Neural crest cell (in vitro differentiated cells): ENCODE measurements at regions not wholly inside any gene's neighbourhood (a gene's known extent, or its start where the extent isn't known, plus 50 kb on each side); places are given as distances from the start of the nearest gene placed in this dataset.

Experiments
- DNase-seq: peaks from one replicate; pipeline ENCODE4 v3.0.0; 2021; ENCODE audit warnings: low read depth, mixed read lengths, low spot score
- H3K27ac Mint-ChIP-seq: one replicate; pipeline ENCODE4 v1.8.0; 2021; ENCODE audit warnings: mild to moderate bottlenecking, mixed read lengths; ENCODE audit not compliant: unreplicated experiment
- H3K27me3 Mint-ChIP-seq: 2 replicates; pipeline ENCODE4 v1.8.0; 2021; ENCODE audit warnings: low read depth, mild to moderate bottlenecking, mixed read lengths
- H3K36me3 Mint-ChIP-seq: 2 replicates; pipeline ENCODE4 v1.8.0; 2021; ENCODE audit warnings: low read depth, mild to moderate bottlenecking, mixed read lengths
- H3K4me1 Mint-ChIP-seq: 2 replicates; pipeline ENCODE4 v1.8.0; 2021; ENCODE audit warnings: mixed read lengths
- H3K4me3 Mint-ChIP-seq: one replicate; pipeline ENCODE4 v1.8.0; 2021; ENCODE audit warnings: mild to moderate bottlenecking, mixed read lengths
- H3K9me3 Mint-ChIP-seq: 2 replicates; pipeline ENCODE4 v1.8.0; 2021; ENCODE audit warnings: mixed read lengths
- CTCF ChIP-seq: fragments of 200-600 bp; sonication (generic); conservative IDR thresholded peaks from 2 replicates; pipeline ENCODE4 v1.5.0; 2021; ENCODE audit warnings: antibody characterized with exemption, mild to moderate bottlenecking

- no peaks in the 10 kb centered on the region for H3K4me1 Mint-ChIP-seq
- no peak for TF ChIP-seq CTCF
- no peak overlapping the region for H3K27ac Mint-ChIP-seq
- no peaks in the 10 kb centered on the region for H3K36me3 Mint-ChIP-seq
- no peak for DNase-seq
- peaks cover 3% of the 10 kb centered on the region for H3K9me3 Mint-ChIP-seq
- H3K4me3 Mint-ChIP-seq = no peak overlapping the region
- H3K27me3 Mint-ChIP-seq = no peaks in the 10 kb centered on the region
Measured at GRCh38 chr15:35606450-35606779, 60.5 kb upstream of the DPH6 start.

GRCh38 chr15:35616498-35617271 is 70.7 kb upstream of the DPH6 start:
- Mint-ChIP-seq H3K27ac (no peak overlapping the region), H3K27me3 (no peaks in the 10 kb centered on the region), H3K36me3 (no peaks in the 10 kb centered on the region), H3K9me3 (peaks cover 3% of the 10 kb centered on the region), H3K4me3 (no peak overlapping the region), H3K4me1 (no peaks in the 10 kb centered on the region)
- DNase-seq = no peak
- TF ChIP-seq CTCF = no peak

- Mint-ChIP-seq H3K4me3 (no peak overlapping the region), H3K27me3 (no peaks in the 10 kb centered on the region), H3K36me3 (no peaks in the 10 kb centered on the region), H3K4me1 (no peaks in the 10 kb centered on the region), H3K27ac (no peak overlapping the region), H3K9me3 (peaks cover 3% of the 10 kb centered on the region)
- DNase-seq = no peak
- no peak for TF ChIP-seq CTCF
Measured at GRCh38 chr15:35618260-35619188, 72.6 kb upstream of the DPH6 start.

- H3K4me1 Mint-ChIP-seq = no peaks in the 10 kb centered on the region
- no peaks in the 10 kb centered on the region for H3K27me3 Mint-ChIP-seq
- H3K36me3 Mint-ChIP-seq = no peaks in the 10 kb centered on the region
- H3K4me3 Mint-ChIP-seq = no peak overlapping the region
- H3K27ac Mint-ChIP-seq = no peak overlapping the region
- no peak for TF ChIP-seq CTCF
- DNase-seq = no peak
- peaks cover 3% of the 10 kb centered on the region for H3K9me3 Mint-ChIP-seq
Measured at GRCh38 chr15:35622641-35623340, 76.8 kb upstream of the DPH6 start.

- Mint-ChIP-seq H3K36me3 (no peaks in the 10 kb centered on the region), H3K9me3 (peaks cover 3% of the 10 kb centered on the region), H3K27ac (no peak overlapping the region), H3K4me1 (no peaks in the 10 kb centered on the region), H3K4me3 (no peak overlapping the region), H3K27me3 (no peaks in the 10 kb centered on the region)
- no peak for TF ChIP-seq CTCF
- DNase-seq = no peak
Measured at GRCh38 chr15:35624881-35625280, 78.9 kb upstream of the DPH6 start.
